Mucosa of descending colon (tissue), 3 donors: ENCODE measurements at regions not wholly inside any gene's neighbourhood (a gene's known extent, or its start where the extent isn't known, plus 50 kb on each side); places are given as distances from the start of the nearest gene placed in this dataset.

Source experiments
- ATAC-seq: fragments of 200-7000 bp; cut with Tn5 transposase; one replicate; pipeline ENCODE4 v1.9.1; 2020; ENCODE audit warnings: mild to moderate bottlenecking, moderate library complexity
- DNase-seq, 3 donors: peaks; one replicate each; pipeline ENCODE4 v3.0.0-alpha.2; 2020
- H3K36me3 ChIP-seq: fragments of 200-600 bp; one replicate; pipeline ENCODE4 v1.8.0; 2021; ENCODE audit warnings: low read depth, mild to moderate bottlenecking
- H3K4me1 ChIP-seq: fragments of 200-600 bp; one replicate; pipeline ENCODE4 v1.8.0; 2021; ENCODE audit warnings: low read depth, mild to moderate bottlenecking
- H3K4me3 ChIP-seq: fragments of 200-600 bp; one replicate; pipeline ENCODE4 v1.8.0; 2021; ENCODE audit warnings: mild to moderate bottlenecking
- H3K9me3 ChIP-seq: fragments of 200-600 bp; one replicate; pipeline ENCODE4 v1.8.0; 2021; ENCODE audit warnings: mild to moderate bottlenecking
- CTCF ChIP-seq: fragments of 200-600 bp; IDR thresholded peaks from one replicate; pipeline ENCODE4 v1.8.0; 2022; ENCODE audit warnings: antibody characterized with exemption, mild to moderate bottlenecking
- intact Hi-C, 2 donors: fragments of 100-400 bp; cut with DNase I in 1 of 2; cut with micrococcal nuclease in 1 of 2; formaldehyde crosslinking; loops; one replicate each; pipeline versions ENCODE4 v1.11.0 to v1.11.1; 2022; cut with DNase I, micrococcal nuclease
- donor health status: DM: no; HTN: no; CAD: no; lungs with moderate emphysema.
- donor health status: DM: no; HTN: no; CAD: no.
- donor health status: DM: no; HTN: yes; CAD: no.

- Histone ChIP-seq H3K9me3 (no peaks in the 10 kb centered on the region), H3K36me3 (no peaks in the 10 kb centered on the region), H3K4me3 (no peak overlapping the region), H3K4me1 (no peaks in the 10 kb centered on the region)
- no peak for DNase-seq
- ATAC-seq, result no peak
- no peak for TF ChIP-seq CTCF
- intact Hi-C loops, result no loop called here
Measured at GRCh38 chr4:96112631-96113030, 272.7 kb downstream of the PDHA2 start.

- DNase-seq (no peak), ATAC-seq (no peak)
- Histone ChIP-seq H3K9me3 (no peaks in the 10 kb centered on the region), H3K36me3 (no peaks in the 10 kb centered on the region), H3K4me3 (no peak overlapping the region), H3K4me1 (no peaks in the 10 kb centered on the region)
- no peak for TF ChIP-seq CTCF
- intact Hi-C loops, result no loop called here
Measured at GRCh38 chr4:96120206-96120605, 280.3 kb downstream of the PDHA2 start.

GRCh38 chr4:96126227-96126626, 286.3 kb downstream of the PDHA2 start:
- peak in 1 of 3 donors; percentile 20 for DNase-seq
- Histone ChIP-seq H3K4me3 (no peak overlapping the region), H3K36me3 (no peaks in the 10 kb centered on the region), H3K9me3 (no peaks in the 10 kb centered on the region), H3K4me1 (no peaks in the 10 kb centered on the region)
- intact Hi-C loops, result no loop called here
- ATAC-seq, result no peak
- no peak for TF ChIP-seq CTCF

- no peaks in the 10 kb centered on the region for H3K9me3 ChIP-seq
- intact Hi-C loops, result no loop called here
- no peak overlapping the region for H3K4me3 ChIP-seq
- TF ChIP-seq CTCF, result no peak
- no peak for ATAC-seq
- no peak for DNase-seq
- H3K36me3 ChIP-seq, result no peaks in the 10 kb centered on the region
- H3K4me1 ChIP-seq, result no peaks in the 10 kb centered on the region
Measured at GRCh38 chr4:96131186-96131585, 291.3 kb downstream of the PDHA2 start.

GRCh38 chr4:96134806-96135205, 294.9 kb downstream of the PDHA2 start:
- Histone ChIP-seq H3K4me3 (no peak overlapping the region), H3K36me3 (no peaks in the 10 kb centered on the region), H3K4me1 (no peaks in the 10 kb centered on the region), H3K9me3 (no peaks in the 10 kb centered on the region)
- intact Hi-C loops, result no loop called here
- TF ChIP-seq CTCF, result no peak
- DNase-seq (no peak), ATAC-seq (no peak)

GRCh38 chr4:96136056-96136455, 296.2 kb downstream of the PDHA2 start:
- DNase-seq (no peak), ATAC-seq (no peak)
- Histone ChIP-seq H3K4me3 (no peak overlapping the region), H3K9me3 (no peaks in the 10 kb centered on the region), H3K36me3 (no peaks in the 10 kb centered on the region), H3K4me1 (no peaks in the 10 kb centered on the region)
- intact Hi-C loops, result no loop called here
- no peak for TF ChIP-seq CTCF
